Central memory CD8-positive, alpha-beta T cell (primary cell): ENCODE measurements at regions not wholly inside any gene's neighbourhood (a gene's known extent, or its start where the extent isn't known, plus 50 kb on each side); places are given as distances from the start of the nearest gene placed in this dataset.

ENCODE experiments used
- ATAC-seq: fragments of 150-1000 bp; cut with Tn5 transposase; replicated peaks from 2 replicates; pipeline ENCODE4 v1.10.0; 2022; ENCODE audit warnings: mild to moderate bottlenecking, moderate FRiP score, moderate number of reproducible peaks; ENCODE audit not compliant: poor library complexity, severe bottlenecking; ENCODE audit errors: extremely low read depth
- DNase-seq, 2 donors: peaks; one replicate each; pipeline ENCODE4 v3.0.0; 2021; ENCODE audit warnings: low spot score in 2 of 2
- H3K27ac Mint-ChIP-seq: one replicate; pipeline ENCODE4 v1.8.0; 2022; ENCODE audit warnings: low read depth, mild to moderate bottlenecking, moderate library complexity, mixed read lengths
- H3K27me3 Mint-ChIP-seq: one replicate; pipeline ENCODE4 v1.8.0; 2022; ENCODE audit warnings: mixed read lengths
- H3K36me3 Mint-ChIP-seq: one replicate; pipeline ENCODE4 v1.8.0; 2022; ENCODE audit warnings: mild to moderate bottlenecking, moderate library complexity, mixed read lengths; ENCODE audit not compliant: insufficient read depth
- H3K4me1 Mint-ChIP-seq: one replicate; pipeline ENCODE4 v1.8.0; 2022; ENCODE audit warnings: mixed read lengths
- H3K4me3 Mint-ChIP-seq: one replicate; pipeline ENCODE4 v1.8.0; 2022; ENCODE audit warnings: mild to moderate bottlenecking, moderate library complexity, mixed read lengths
- H3K9me3 Mint-ChIP-seq: one replicate; pipeline ENCODE4 v1.8.0; 2022; ENCODE audit warnings: mixed read lengths

GRCh38 chr20:40305303-40305702 lies 383.7 kb downstream of the MAFB start:
- Mint-ChIP-seq H3K27ac (no peak overlapping the region), H3K36me3 (peaks cover 1% of the 10 kb centered on the region), H3K9me3 (no peaks in the 10 kb centered on the region), H3K4me3 (no peak overlapping the region), H3K4me1 (no peaks in the 10 kb centered on the region), H3K27me3 (no peaks in the 10 kb centered on the region)
- DNase-seq (no peak), ATAC-seq (no peak)

GRCh38 chr20:40304119-40304613 lies 384.9 kb downstream of the MAFB start:
- Mint-ChIP-seq H3K27me3 (no peaks in the 10 kb centered on the region), H3K27ac (no peak overlapping the region), H3K4me1 (no peaks in the 10 kb centered on the region), H3K4me3 (no peak overlapping the region), H3K36me3 (peaks cover 1% of the 10 kb centered on the region), H3K9me3 (no peaks in the 10 kb centered on the region)
- DNase-seq, result no peak
- ATAC-seq, result no peak

GRCh38 chr20:40294747-40295146 lies 394.3 kb downstream of the MAFB start:
- Mint-ChIP-seq H3K36me3 (no peaks in the 10 kb centered on the region), H3K4me1 (no peaks in the 10 kb centered on the region), H3K9me3 (no peaks in the 10 kb centered on the region), H3K27ac (no peak overlapping the region), H3K4me3 (no peak overlapping the region), H3K27me3 (no peaks in the 10 kb centered on the region)
- ATAC-seq (no peak), DNase-seq (no peak)

- Mint-ChIP-seq H3K36me3 (no peaks in the 10 kb centered on the region), H3K27me3 (no peaks in the 10 kb centered on the region), H3K4me3 (no peak overlapping the region), H3K9me3 (no peaks in the 10 kb centered on the region), H3K27ac (no peak overlapping the region), H3K4me1 (no peaks in the 10 kb centered on the region)
- DNase-seq, result no peak
- ATAC-seq, result no peak
These were observed 394.9 kb downstream of the MAFB start for GRCh38 chr20:40294175-40294574.

- no peak for ATAC-seq
- no peaks in the 10 kb centered on the region for H3K36me3 Mint-ChIP-seq
These were observed 395.3 kb downstream of the MAFB start for GRCh38 chr20:40293740-40294139.

GRCh38 chr20:40291493-40292135 lies 397.4 kb downstream of the MAFB start:
- DNase-seq (no peak), ATAC-seq (no peak)
- H3K4me1 Mint-ChIP-seq, result no peaks in the 10 kb centered on the region
- no peak overlapping the region for H3K4me3 Mint-ChIP-seq
- no peaks in the 10 kb centered on the region for H3K36me3 Mint-ChIP-seq
- no peak overlapping the region for H3K27ac Mint-ChIP-seq
- H3K9me3 Mint-ChIP-seq, result no peaks in the 10 kb centered on the region
- no peaks in the 10 kb centered on the region for H3K27me3 Mint-ChIP-seq

More at GRCh38 chr20:40293740-40294139, 395.3 kb downstream of the MAFB start:
- H3K27me3 Mint-ChIP-seq, result no peaks in the 10 kb centered on the region
- H3K27ac Mint-ChIP-seq, result no peak overlapping the region
- H3K4me1 Mint-ChIP-seq, result no peaks in the 10 kb centered on the region
- no peak overlapping the region for H3K4me3 Mint-ChIP-seq
- no peak for DNase-seq
- H3K9me3 Mint-ChIP-seq, result no peaks in the 10 kb centered on the region

- Mint-ChIP-seq H3K27ac (no peak overlapping the region), H3K4me1 (no peaks in the 10 kb centered on the region), H3K4me3 (no peak overlapping the region), H3K27me3 (no peaks in the 10 kb centered on the region), H3K36me3 (peaks cover 2% of the 10 kb centered on the region), H3K9me3 (no peaks in the 10 kb centered on the region)
- DNase-seq (no peak), ATAC-seq (no peak)
These were observed 401.4 kb downstream of the MAFB start for GRCh38 chr20:40287683-40288082.

- no peak for ATAC-seq
- Mint-ChIP-seq H3K27ac (no peak overlapping the region), H3K4me1 (no peaks in the 10 kb centered on the region), H3K9me3 (no peaks in the 10 kb centered on the region), H3K36me3 (peaks cover 2% of the 10 kb centered on the region), H3K27me3 (no peaks in the 10 kb centered on the region), H3K4me3 (no peak overlapping the region)
- DNase-seq, result no peak
These were observed 402.0 kb downstream of the MAFB start for GRCh38 chr20:40286975-40287531.

- no peak for DNase-seq
- Mint-ChIP-seq H3K4me1 (no peaks in the 10 kb centered on the region), H3K4me3 (no peak overlapping the region), H3K36me3 (peaks cover 2% of the 10 kb centered on the region), H3K9me3 (peaks cover 4% of the 10 kb centered on the region), H3K27ac (no peak overlapping the region), H3K27me3 (peaks cover 14% of the 10 kb centered on the region)
- no peak for ATAC-seq
These were observed 404.4 kb downstream of the MAFB start for GRCh38 chr20:40284611-40285010.

GRCh38 chr20:40283689-40284088 lies 405.3 kb downstream of the MAFB start:
- Mint-ChIP-seq H3K4me1 (no peaks in the 10 kb centered on the region), H3K27me3 (peaks cover 15% of the 10 kb centered on the region), H3K36me3 (peaks cover 2% of the 10 kb centered on the region), H3K27ac (no peak overlapping the region), H3K4me3 (no peak overlapping the region), H3K9me3 (peaks cover 4% of the 10 kb centered on the region)
- DNase-seq (no peak), ATAC-seq (no peak)

GRCh38 chr20:40282941-40283340 lies 406.1 kb downstream of the MAFB start:
- no peak for ATAC-seq
- Mint-ChIP-seq H3K36me3 (peaks cover 2% of the 10 kb centered on the region), H3K9me3 (peaks cover 4% of the 10 kb centered on the region), H3K4me3 (no peak overlapping the region), H3K4me1 (no peaks in the 10 kb centered on the region), H3K27me3 (peaks cover 15% of the 10 kb centered on the region), H3K27ac (no peak overlapping the region)
- no peak for DNase-seq

GRCh38 chr20:40282541-40282940 lies 406.5 kb downstream of the MAFB start:
- H3K36me3 Mint-ChIP-seq, result peaks cover 2% of the 10 kb centered on the region
- no peaks in the 10 kb centered on the region for H3K4me1 Mint-ChIP-seq
- no peak for DNase-seq
- no peak overlapping the region for H3K27ac Mint-ChIP-seq
- no peak overlapping the region for H3K4me3 Mint-ChIP-seq
- H3K27me3 Mint-ChIP-seq, result peaks cover 15% of the 10 kb centered on the region
- peaks cover 4% of the 10 kb centered on the region for H3K9me3 Mint-ChIP-seq
- no peak for ATAC-seq

GRCh38 chr20:40280616-40281015 lies 408.4 kb downstream of the MAFB start:
- no peak overlapping the region for H3K27ac Mint-ChIP-seq
- H3K9me3 Mint-ChIP-seq, result peaks cover 4% of the 10 kb centered on the region
- DNase-seq (no peak), ATAC-seq (no peak)
- peaks cover 15% of the 10 kb centered on the region for H3K27me3 Mint-ChIP-seq
- no peaks in the 10 kb centered on the region for H3K4me1 Mint-ChIP-seq
- no peak overlapping the region for H3K4me3 Mint-ChIP-seq
- peaks cover 2% of the 10 kb centered on the region for H3K36me3 Mint-ChIP-seq
